SIG-M5 treated with dmso at 0.1 percent for 504 hours (cell line): ENCODE measurements at regions not wholly inside any gene's neighbourhood (a gene's known extent, or its start where the extent isn't known, plus 50 kb on each side); places are given as distances from the start of the nearest gene placed in this dataset.
"Not testable (repeated sequence)": the region's sequence is repeated elsewhere in the genome, so short reads cannot be mapped to it uniquely, and the experiment has no call there.

Source experiments
- DNase-seq: peaks from one replicate; lab custom pipeline; 2025; ENCODE audit not compliant: unreplicated experiment; lab: John Stamatoyannopoulos, UW

DNA sequence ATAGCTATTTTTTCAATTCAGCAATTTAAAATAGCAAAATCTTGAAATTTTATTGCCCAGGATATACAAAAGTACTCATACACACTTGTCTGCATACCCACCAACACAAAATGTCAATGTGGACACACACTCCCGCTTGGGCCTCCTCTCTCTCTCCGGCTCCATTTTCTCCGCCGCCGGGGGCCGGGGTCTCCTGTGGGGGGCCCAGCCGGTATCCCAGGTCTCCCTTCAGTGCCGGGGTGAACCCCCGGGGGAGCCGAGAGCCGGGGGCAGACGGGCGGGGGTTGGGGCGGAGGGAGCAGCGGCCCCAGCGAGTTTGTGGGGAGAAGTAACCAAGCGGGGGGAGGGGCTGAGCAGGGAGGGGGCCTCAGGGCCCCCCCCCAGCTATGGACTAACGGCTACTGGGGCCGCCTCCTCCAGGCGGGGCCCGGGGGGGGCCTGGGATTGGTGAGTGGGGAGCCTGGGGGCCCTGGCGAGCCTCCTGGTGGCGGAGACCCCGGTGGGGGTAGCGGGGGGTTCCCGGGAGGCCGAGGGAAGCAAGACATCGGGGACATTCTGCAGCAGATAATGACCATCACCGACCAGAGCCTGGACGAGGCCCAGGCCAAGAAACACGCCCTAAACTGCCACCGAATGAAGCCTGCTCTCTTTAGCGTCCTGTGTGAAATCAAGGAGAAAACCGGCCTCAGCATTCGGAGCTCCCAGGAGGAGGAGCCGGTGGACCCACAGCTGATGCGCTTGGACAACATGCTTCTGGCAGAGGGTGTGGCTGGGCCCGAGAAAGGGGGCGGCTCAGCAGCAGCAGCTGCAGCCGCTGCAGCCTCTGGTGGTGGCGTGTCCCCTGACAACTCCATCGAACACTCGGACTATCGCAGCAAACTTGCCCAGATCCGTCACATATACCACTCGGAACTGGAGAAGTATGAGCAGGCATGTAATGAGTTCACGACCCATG, 56.6 kb downstream of the CHST2 start:
- not testable (repeated sequence) for DNase-seq

DNA sequence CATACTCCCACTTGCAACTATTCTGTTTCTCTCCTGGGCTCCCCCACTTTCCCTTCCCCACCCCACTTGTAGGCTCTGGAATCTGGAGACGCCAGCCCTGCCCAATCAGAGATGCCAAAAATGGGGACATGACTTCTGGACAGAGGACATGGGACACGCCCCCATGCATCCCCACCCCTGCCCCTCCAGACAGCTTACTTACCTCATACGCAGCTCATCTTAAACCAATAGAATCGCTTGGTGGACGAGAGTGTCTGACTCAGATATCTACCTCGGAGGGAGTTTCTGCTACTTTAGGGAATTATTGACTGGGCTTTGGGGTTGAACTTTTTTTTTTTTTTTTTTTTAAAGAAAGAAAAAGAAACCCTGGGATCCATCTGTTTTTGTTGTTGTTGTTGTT, 58.4 kb downstream of the CHST2 start:
- not testable (repeated sequence) for DNase-seq

DNA sequence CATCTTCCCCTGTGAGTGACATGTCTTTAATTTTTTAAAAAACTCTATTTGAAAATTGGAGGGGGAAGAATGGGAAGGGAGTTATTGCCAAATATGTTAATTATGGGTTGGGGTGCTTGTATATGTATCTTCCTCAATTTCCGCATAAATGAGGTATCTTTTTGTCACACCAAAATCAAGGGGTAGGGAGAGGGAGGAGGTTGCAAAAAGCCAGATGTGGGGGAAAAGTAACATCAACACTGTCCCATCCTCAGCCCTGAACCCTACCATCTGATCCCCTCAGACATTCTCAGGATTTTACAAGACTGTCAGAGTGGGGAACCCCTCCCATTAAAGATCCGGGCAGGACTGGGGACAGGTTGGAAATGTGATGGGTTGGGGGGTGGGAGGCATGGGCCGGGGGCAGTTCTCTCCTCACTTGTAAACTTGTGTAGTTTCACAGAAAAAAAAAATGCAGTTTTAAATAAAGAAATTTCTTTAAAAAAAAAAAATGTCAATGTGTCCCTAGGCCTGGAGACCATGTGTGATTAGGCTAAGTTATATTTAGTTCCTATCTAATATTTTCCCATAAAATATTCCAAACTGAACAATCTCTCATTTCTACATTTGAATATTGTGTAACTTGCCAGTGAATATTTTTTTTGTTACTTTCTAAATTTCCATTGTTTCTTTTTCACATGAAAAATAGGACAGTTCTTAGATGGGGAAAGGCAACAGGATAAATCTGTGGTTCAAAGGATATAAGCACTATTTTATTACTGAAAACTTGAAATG, 59.4 kb downstream of the CHST2 start:
- DNase-seq, result not testable (repeated sequence)

DNA sequence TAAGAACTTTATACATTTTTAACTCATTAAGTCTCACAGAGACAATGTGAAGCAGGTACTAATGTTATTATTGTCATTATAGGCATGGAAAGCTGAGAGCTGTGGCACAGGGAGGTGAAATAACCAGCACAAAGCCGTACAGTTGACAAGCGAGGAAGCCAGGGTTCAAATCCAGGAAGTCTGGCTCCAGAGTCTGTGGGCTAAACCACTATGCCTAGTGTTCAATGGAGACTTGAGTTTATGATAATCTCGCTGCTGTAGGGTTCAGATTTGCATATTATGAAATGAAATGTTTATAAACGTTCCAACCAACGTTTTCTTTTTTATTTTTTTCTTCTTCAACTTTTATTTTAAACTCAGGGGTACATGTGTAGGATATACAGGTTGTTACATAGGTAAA, 60.0 kb downstream of the CHST2 start:
- DNase-seq, result no peak

DNA sequence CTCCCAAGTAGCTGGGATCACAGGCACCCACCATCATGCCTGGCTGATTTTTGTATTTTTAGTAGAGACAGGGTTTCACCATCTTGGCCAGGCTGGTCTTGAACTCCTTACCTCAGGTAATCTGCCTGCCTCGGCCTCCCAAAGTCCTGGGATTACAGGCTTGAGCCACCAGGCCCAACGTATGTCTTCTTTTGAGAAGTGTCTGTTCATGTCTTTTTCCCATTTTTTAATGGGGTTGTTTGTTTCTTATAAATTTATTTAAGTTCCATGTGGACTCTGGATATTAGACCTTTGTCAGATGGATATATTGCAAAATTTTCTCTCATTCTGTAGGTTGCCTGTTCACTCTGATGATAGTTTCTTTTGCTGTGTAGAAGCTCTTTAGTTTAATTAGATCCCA, 61.3 kb downstream of the CHST2 start:
- DNase-seq, result not testable (repeated sequence)

DNA sequence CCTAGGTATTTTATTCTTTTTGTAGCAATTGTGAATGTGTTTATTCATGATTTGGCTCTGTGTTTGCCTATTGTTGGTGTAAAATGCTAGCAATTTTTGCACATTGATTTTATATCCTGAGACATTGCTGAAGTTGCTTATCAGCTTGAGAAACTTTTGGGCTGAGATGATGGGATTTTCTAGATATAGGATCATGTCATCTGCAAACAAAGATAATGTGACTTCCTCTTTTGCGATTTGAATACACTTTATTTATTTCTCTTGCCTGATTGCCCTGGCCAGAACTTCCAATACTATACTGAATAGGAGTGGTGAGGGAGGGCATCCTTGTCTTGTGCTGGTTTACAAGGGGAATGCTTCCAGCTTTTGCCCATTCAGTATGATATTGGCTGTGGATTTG, 62.4 kb downstream of the CHST2 start:
- DNase-seq, result not testable (repeated sequence)

DNA sequence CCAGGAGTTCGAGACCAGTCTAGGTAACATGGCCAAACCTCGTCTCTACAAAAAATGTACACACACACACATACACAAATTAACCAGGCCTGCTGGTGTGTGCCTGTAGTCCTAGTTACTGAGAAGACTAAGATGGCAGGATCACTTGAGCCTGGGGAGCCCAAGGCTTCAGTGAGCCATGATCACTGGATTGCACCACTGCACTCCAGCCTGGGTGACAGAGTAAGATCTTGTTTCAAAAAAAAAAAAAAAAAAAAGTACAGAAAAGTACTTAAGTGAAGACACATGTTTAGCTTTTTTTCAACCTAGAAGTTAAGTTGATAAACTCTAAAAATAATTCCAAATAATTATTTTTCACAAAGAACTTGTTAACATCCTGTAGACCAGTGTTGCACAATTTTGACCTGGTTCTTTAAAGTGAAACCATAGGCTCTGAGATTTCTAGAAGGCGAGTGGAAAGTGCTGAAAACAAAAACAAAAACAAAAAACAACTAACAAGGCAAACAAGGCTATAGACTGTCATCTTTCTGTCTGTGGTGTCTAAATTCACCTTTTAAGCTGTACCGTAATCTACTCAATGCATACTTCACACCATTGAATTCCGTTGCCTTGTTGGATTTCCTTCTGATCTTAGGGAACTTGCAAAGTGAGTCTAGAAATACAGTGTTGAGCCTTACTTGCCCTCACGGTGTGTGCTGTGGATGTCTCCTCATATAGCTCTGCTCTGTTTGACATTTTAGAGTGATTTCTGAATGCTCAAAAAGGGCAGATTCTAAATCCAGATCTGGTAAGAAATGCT, 63.5 kb downstream of the CHST2 start:
- no peak for DNase-seq

DNA sequence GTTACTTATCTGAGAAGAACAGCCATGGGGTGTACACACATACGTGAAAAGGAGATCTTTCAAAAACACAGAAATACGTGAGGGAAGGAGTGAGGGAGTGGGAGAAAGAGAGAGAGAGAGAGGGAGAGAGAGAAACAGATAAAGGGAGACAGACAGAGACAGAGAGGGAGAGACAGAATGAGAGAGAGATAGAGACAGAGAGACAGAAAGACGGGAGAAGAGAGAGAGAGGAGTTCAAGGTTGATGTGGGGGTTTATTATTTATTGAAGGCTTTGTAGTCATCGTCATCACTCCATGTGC, 64.0 kb downstream of the CHST2 start:
- no peak for DNase-seq

DNA sequence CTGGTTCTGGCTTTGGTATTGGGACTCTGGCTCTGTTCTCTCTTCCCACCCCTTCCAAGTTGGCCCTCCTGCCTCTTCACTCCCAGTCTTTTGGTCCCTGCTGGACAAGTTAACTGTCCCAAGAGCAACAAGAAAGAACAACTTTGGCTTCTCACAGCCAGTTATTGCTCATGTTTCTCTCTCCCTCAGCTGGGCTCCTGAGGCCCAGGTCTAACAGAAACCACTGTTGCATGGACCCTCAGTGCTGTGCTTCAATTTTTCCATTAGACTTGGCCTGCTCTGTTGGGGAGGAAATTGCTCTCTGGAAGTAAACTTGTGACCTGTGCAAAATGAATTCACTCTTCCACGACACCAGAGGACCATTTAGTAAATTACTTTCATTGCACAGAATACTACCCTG, 64.5 kb downstream of the CHST2 start:
- no peak for DNase-seq

DNA sequence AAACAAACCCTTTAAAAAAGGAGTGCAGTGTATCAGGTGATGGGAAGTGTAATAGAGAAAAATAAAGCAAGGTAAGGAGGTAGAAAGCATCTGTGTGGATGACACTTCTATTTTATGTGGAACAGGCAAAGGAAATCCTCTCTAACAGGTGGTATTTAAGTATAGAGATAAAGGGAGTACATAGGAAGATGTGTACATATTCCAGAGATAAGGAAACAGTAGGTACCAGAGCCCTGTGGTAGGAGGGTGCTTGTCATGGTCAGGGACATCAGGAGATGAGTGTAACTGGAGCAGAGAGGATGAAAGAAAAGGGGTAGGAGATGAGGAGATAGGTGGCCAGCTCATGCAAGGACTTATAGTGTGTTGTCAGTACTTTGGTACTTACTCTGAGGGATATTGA, 65.8 kb downstream of the CHST2 start:
- DNase-seq, result no peak

DNA sequence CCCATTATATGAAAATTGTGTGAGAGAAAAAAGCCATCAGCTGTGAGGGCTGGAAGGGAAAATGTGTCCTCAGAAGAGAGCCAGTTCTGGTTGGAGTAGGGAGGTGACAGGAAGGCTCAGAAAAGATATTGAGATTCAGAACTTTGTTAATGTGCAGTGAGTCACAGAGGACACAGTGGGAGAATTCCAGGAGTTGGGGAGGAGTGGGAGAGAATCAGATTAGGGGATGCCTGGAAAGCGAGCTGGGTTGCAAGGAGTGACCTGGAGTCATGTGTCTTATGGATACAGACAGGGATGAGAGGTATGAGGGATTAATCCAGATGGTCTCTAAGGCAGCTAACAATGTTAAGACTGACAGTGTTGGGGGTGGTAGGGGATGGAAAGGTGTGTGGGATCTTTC, 67.5 kb downstream of the CHST2 start:
- no peak for DNase-seq

DNA sequence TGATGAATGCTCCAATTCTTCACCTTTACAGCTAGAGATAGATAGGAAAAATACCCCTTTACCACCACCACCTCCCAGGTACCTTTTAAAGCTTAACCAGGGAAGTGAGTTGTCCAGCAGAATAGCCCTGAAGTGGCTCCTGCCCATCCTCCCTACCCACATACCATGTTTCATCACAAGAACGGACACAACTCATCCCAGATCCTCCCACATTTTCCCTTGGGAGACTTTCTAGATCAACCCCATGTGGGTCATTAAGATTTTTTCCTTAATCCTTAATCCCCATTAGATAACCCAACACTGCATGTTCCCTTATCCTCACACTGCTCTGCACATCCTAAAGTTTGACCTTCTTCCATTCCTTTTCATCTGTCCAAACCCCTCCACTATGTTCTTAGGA, 69.3 kb downstream of the CHST2 start:
- no peak for DNase-seq

DNA sequence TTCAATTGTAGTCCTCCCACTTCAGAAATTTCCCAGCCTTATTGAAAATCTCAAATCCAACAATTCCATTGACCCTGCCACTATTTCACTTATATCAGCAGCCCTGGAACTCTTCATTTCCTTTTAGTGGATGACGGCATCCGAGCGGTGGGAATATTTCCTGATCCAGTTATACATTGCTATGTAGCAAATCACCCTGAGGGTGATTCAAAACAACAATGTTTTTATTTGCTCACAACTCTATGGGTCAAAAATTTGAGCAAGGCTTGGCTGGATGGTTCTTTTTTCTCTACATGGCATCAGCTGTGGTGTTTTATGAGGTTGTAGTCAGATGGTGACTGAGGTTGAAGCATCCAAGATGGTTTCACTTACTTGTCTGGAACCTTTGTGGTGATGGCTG, 70.5 kb downstream of the CHST2 start:
- no peak for DNase-seq

DNA sequence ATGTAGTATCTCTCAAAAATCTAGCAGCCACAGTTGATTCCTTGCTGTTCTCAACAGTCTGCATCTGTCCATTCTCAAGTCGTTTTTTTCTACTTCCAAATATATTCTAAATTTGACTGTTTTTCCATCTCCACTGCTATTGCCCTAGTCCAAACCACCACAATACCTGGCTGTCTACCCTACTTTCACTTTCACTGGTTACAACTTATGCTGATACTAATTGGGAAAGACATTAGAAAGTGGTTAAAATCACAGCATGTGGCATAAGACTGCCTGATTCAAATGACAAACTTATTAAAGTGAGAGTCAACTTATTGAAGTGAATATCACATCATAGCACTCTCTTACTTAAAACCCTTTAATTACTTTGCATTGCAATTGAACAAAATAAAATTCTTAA, 72.6 kb downstream of the CHST2 start:
- DNase-seq, result no peak

DNA sequence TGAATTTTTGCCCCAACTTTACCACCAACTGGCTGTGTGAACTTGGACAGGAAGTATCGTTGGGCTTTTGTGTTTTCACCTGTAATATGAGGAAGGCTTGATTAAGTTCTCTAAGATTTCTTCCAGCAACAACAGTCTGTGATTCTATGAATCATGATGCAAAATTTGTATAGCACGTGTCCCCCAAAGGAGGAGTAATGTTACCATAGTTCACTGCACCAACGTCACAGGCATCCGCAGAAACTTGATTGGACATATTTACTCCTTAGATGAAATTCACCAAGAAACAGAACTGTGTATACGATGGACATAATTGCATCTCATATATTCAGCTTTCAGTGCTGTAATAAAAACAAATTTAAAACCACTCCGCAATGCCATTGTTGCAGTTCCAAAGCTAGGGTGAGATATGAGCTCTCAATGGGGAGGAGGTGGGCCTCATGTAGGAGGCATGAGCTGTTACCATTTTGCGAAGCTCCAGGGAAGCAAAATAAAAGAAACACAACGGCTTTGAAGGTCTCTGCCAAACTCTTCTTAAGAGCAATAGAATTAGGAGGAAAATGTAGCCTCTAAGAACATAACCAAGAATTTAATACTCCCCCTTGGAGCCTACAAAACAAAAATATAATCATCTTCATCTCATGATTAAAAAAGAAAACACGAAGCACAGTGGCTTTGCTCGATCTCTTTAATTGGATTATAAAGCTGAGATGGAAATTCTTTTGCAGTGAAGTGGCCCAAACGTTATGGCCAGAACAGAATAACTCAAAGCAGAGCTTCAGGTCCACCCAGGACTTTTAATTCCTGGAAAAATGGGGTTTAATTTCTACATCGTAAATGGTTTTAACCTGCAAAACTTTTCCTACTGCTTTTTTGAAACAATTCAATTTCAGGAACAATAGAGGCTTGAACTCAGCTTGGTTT, 80.7 kb downstream of the CHST2 start:
- DNase-seq, result no peak

DNA sequence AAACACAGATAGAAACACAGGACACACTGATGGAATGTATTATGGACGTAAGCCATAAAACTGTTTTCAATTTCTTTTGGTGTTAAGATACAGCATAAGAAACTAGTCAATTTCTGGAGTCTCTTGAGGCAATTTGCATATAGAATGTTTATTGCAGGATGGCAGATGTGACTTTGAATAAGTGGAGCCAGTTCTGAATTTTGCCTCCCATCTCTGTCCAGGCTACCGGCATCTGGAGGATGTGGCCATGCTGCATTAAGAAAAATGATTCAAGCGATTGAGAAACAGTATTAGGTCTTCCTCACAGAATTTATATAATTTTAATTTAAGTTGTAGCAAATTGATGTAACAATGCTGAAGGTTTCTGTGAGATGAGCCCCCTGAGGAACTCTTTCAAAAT, 81.5 kb downstream of the CHST2 start:
- DNase-seq, result no peak

DNA sequence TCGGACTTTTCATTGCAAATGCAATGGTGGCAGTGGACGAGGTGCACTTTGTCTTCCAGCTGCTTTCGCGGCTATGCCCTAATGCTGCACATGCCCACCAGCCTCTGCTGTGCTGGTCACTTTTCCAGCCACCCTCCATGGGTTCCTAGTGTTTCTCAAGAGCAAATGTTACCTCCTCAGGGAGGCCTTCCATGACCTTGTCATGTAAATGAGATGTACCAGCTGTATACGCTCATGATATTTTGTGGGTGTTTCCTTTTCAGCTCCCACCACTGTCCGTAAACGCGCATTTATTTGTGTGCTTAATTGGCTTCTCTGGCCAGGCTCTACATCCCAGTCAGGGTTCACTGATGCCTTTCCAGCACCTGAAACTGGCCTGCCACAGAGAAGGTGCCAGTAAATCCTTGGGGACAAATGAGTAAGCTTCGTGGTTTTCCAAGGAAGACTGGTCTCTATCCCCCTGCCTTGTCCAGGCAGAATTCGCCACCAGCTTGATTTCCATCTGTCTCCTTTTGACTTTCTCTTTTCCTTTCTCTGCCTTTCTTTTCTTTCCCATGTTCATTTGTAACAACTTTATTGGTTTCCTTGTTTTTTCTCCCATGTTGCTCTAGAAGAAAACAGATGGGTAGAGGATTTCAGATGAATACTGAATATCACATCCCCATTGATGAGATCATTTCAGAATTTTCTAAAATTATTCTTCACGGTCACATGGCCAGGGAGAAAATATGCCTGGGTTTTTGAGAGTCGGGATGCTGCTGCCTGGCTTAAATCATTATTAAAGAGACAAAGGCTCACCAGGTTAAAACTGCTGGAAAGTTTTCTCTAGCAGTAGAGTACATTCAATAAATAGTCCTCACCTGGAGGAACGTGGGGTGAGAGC, 82.5 kb downstream of the CHST2 start:
- no peak for DNase-seq

DNA sequence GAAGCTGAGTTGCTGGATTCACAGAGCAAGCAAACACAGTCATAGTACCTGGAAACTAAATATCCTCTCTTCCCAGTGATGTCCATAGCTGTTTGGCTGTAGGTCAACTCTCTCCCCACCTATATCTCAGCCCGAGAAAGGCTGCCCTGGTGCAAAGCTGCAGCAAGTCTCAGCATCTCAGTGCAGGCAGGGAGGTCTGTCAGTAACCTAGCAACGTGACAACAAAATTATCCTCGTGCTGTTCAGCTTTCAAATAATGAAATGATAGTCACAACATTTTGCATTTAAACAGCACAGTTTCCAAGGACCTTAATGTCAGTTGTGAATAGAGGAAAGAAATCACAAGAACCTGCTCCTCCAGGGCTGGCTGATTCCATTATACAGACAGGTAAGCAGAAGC, 83.6 kb downstream of the CHST2 start:
- no peak for DNase-seq

DNA sequence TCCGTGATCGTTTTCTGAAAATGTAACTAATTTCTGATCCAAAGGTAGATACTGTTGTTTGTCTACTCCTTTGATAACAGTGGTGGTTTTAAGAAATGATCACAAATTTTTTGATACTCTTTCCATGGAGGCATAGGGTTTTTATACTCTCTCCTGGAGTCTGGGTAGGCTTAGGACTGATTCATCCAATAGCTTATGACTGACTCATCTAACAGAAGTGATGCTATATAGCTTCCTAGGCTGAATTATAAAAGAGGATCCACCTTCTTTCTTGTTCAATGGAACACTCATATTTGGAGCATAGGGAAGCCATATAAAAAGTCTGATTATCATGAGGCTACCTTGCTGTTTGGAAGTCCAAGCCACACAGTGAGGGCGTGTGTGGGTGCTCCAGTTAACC, 84.3 kb downstream of the CHST2 start:
- DNase-seq, result no peak

DNA sequence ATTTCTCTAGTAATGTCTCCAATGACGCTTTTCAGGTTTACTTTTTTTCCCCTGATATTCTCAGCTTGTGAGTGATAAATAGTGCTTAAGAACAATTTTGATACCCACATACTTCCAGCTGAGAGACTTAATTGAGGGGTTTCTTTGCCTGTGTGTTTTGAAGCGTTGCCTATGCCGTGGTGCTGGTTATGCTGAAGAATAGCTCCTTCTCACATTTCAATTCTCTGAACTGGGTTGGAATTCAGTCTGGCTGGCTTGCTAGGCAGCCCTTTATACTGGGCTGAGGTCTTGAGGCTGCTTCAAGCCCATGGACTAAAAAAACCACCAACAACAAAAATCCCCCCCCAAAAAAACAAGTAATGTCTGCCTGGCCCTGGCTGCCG, 87.4 kb downstream of the CHST2 start:
- no peak for DNase-seq
